Natural killer cell (primary cell): ENCODE measurements at regions not wholly inside any gene's neighbourhood (a gene's known extent, or its start where the extent isn't known, plus 50 kb on each side); places are given as distances from the start of the nearest gene placed in this dataset.

Source experiments
- ATAC-seq, 3 donors: fragments of 150-1000 bp in 2 of 3; fragments of 200-7000 bp in 1 of 3; cut with Tn5 transposase; 1 replicate in 1 of 3; 2 replicates in 2 of 3; pipeline ENCODE4 v1.10.0; 2021; ENCODE audit warnings: mild to moderate bottlenecking in 2 of 3, moderate library complexity in 2 of 3
- DNase-seq, 2 donors: peaks; one replicate each; pipeline versions ENCODE4 v3.0.0 to v3.0.0-alpha.2; 2013 to 2021; ENCODE audit warnings: mixed read lengths in 1 of 2
- H3K27ac ChIP-seq: one replicate; pipeline ENCODE4 v1.5.1; 2013; ENCODE audit warnings: mild to moderate bottlenecking, low read length
- H3K27me3 ChIP-seq: one replicate; pipeline ENCODE4 v1.6.1; 2013; ENCODE audit warnings: low read length; ENCODE audit not compliant: control insufficient read depth, insufficient read depth
- H3K36me3 ChIP-seq: one replicate; pipeline ENCODE4 v1.6.1; 2013; ENCODE audit warnings: low read length; ENCODE audit not compliant: control insufficient read depth, insufficient read depth
- H3K4me1 ChIP-seq: one replicate; pipeline ENCODE4 v1.6.1; 2013; ENCODE audit warnings: low read length; ENCODE audit not compliant: control insufficient read depth, insufficient read depth
- H3K4me3 ChIP-seq: one replicate; pipeline ENCODE4 v1.5.1; 2013; ENCODE audit warnings: low read length
- H3K9me3 ChIP-seq: one replicate; pipeline ENCODE4 v1.6.1; 2013; ENCODE audit warnings: low read length; ENCODE audit not compliant: control insufficient read depth, insufficient read depth
- H3K27ac Mint-ChIP-seq, 2 donors: one replicate each; pipeline ENCODE4 v1.8.0; 2022; ENCODE audit warnings: mild to moderate bottlenecking in 2 of 2, mixed read lengths in 2 of 2, moderate library complexity in 1 of 2
- H3K27me3 Mint-ChIP-seq, 2 donors: one replicate each; pipeline ENCODE4 v1.8.0; 2022; ENCODE audit warnings: low read depth in 2 of 2, mixed read lengths in 2 of 2
- H3K36me3 Mint-ChIP-seq: one replicate; pipeline ENCODE4 v1.8.0; 2022; ENCODE audit warnings: mixed read lengths
- H3K4me1 Mint-ChIP-seq, 2 donors: one replicate each; pipeline ENCODE4 v1.8.0; 2022; ENCODE audit warnings: mixed read lengths in 2 of 2
- H3K4me3 Mint-ChIP-seq: one replicate; pipeline ENCODE4 v1.8.0; 2022; ENCODE audit warnings: mild to moderate bottlenecking, moderate library complexity, mixed read lengths
- H3K9me3 Mint-ChIP-seq, 2 donors: one replicate each; pipeline ENCODE4 v1.8.0; 2022; ENCODE audit warnings: mixed read lengths in 2 of 2
- CTCF ChIP-seq: fragments of 200-600 bp; IDR thresholded peaks from one replicate; pipeline ENCODE4 v1.8.0; 2022; ENCODE audit warnings: antibody characterized with exemption
- WGBS: methylation state at CpG from one replicate; pipeline ENCODE4 v1.1.7; 2013; ENCODE audit warnings: missing lambda C conversion rate; ENCODE audit not compliant: insufficient coverage; 5-methylcytosine and 5-hydroxymethylcytosine counted together
- intact Hi-C: fragments of 100-400 bp; cut with micrococcal nuclease; formaldehyde crosslinking; loops from one replicate; pipeline ENCODE4 v1.14.2; 2022

DNA sequence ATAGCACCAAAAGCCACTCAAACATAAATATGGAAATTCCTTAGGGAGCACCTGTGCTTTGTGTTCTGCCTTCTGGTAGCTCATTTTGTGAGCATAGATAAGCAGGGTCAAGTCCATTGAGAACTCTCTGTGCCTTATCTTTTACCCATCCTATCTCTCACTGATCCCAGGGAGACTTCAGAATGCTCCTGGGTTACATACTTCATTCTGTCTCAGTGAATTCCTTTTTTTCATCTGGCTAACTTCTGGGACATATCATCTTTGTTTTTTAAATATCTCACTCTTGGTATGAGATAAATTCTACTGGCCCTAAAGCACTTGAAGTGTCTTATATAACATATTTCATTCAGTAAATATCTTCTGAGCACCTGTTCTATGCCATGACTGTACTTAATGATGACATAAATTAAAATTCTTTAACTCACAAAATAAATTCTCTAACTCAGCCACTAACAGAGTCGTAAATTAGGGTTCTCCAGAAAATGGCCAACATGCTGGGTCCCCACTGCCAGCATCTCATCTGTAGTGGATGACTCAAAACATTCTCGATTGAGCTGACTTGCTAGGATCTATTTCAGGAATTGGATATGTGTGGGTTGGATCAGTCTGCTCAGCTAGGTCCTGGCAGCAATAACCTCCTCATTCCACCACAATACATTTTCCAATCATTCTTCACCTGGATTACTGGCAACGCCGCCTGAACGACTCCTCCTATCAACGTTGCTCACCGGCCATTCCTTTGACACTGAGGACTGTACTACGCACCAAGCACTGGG lies 170.2 kb downstream of the FOXO1 start:
- Histone ChIP-seq H3K4me1 (peaks cover 9% of the 10 kb centered on the region), H3K36me3 (no peaks in the 10 kb centered on the region), H3K9me3 (no peaks in the 10 kb centered on the region), H3K27me3 (no peaks in the 10 kb centered on the region), H3K4me3 (no peak overlapping the region), H3K27ac (no peak overlapping the region)
- intact Hi-C loops: no loop called here
- ATAC-seq (no peak), DNase-seq (no peak)
- Mint-ChIP-seq H3K4me3 (no peak overlapping the region), H3K9me3 (no peaks in the 10 kb centered on the region), H3K36me3 (no peaks in the 10 kb centered on the region), H3K27ac (peak overlapping the region in 1 of 2 donors; percentile 31), H3K4me1 (peaks cover 21 to 31% of the 10 kb centered on the region in 2 donors), H3K27me3 (peaks cover 6 to 12% of the 10 kb centered on the region in 2 donors)
- 98% methylated on average over 8 of the region's 8 CpGs for WGBS
- TF ChIP-seq CTCF: no peak

DNA sequence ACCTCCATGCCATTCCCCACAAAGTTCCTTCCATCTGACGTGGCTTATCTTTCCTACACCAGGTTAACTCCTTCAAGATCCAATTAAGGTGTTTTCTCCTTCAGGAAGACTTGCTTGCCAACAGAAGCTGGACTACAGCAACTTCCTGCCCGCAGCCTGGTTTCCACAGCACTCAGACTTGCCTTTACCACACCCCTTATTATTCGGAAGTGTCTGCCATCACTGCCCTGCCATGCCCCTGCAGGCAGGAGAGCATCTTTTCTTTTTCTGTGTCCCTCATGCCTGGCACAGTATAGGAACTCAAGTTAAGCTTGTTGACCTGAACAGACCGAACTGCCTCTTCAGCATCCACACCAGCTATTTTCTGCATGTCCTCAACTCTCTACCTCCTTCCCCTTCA lies 168.0 kb downstream of the FOXO1 start:
- Histone ChIP-seq H3K4me3 (no peak overlapping the region), H3K27ac (no peak overlapping the region), H3K9me3 (no peaks in the 10 kb centered on the region), H3K4me1 (peaks cover 9% of the 10 kb centered on the region), H3K36me3 (no peaks in the 10 kb centered on the region), H3K27me3 (no peaks in the 10 kb centered on the region)
- intact Hi-C loops: no loop called here
- Mint-ChIP-seq H3K9me3 (no peaks in the 10 kb centered on the region), H3K36me3 (no peaks in the 10 kb centered on the region), H3K27ac (no peak overlapping the region), H3K4me1 (peaks cover 21 to 31% of the 10 kb centered on the region in 2 donors), H3K4me3 (no peak overlapping the region), H3K27me3 (peaks cover 15 to 16% of the 10 kb centered on the region in 2 donors)
- WGBS: 93% methylated on average over 4 of the region's 4 CpGs
- ATAC-seq (no peak), DNase-seq (no peak)
- TF ChIP-seq CTCF: no peak

DNA sequence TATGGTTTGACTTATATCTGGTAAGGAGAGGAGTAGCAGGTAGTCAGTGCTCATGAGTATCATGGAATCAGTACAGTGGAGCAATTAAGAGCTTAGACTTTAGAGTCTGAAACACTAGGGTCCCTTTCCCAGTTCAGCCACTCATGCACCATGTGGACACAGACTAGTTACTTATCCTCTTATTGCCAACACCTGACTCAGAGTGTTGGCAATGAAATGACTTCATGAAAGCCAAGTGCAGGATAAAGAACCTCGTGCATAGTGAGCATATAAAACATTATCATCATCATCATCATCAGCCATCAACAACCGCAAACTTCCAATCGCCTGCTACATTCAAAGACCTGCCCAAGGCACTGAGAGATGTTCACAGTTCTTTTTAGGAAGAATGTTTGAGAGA lies 164.2 kb downstream of the FOXO1 start:
- peaks cover 14 to 40% of the 10 kb centered on the region in 2 donors for H3K27me3 Mint-ChIP-seq
- Histone ChIP-seq H3K27ac (no peak overlapping the region), H3K4me1 (no peaks in the 10 kb centered on the region), H3K9me3 (no peaks in the 10 kb centered on the region), H3K36me3 (no peaks in the 10 kb centered on the region), H3K27me3 (no peaks in the 10 kb centered on the region), H3K4me3 (no peak overlapping the region)
- no peak for ATAC-seq
- no peak overlapping the region for H3K4me3 Mint-ChIP-seq
- TF ChIP-seq CTCF: no peak
- DNase-seq: no peak
- no peaks in the 10 kb centered on the region for H3K36me3 Mint-ChIP-seq
- no peaks in the 10 kb centered on the region for H3K9me3 Mint-ChIP-seq
- H3K27ac Mint-ChIP-seq: no peak overlapping the region
- peaks cover 0 to 12% of the 10 kb centered on the region in 2 donors for H3K4me1 Mint-ChIP-seq
- WGBS: 57% methylated on average over 1 of the region's 3 CpGs
- intact Hi-C loops: no loop called here

GRCh38 chr13:40503011-40503410 lies 163.4 kb downstream of the FOXO1 start:
- WGBS: 87% methylated on average over 2 of the region's 2 CpGs
- H3K27ac ChIP-seq: no peak overlapping the region
- H3K9me3 Mint-ChIP-seq: no peaks in the 10 kb centered on the region
- ATAC-seq: no peak
- no peak for TF ChIP-seq CTCF
- H3K27me3 ChIP-seq: no peaks in the 10 kb centered on the region
- no peak overlapping the region for H3K4me3 ChIP-seq
- H3K27me3 Mint-ChIP-seq: peaks cover 7 to 40% of the 10 kb centered on the region in 2 donors
- intact Hi-C loops: no loop called here
- H3K36me3 Mint-ChIP-seq: no peaks in the 10 kb centered on the region
- DNase-seq: no peak
- no peak overlapping the region for H3K27ac Mint-ChIP-seq
- H3K9me3 ChIP-seq: no peaks in the 10 kb centered on the region
- H3K4me1 Mint-ChIP-seq: peaks cover 0 to 6% of the 10 kb centered on the region in 2 donors
- H3K36me3 ChIP-seq: no peaks in the 10 kb centered on the region
- no peak overlapping the region for H3K4me3 Mint-ChIP-seq
- no peaks in the 10 kb centered on the region for H3K4me1 ChIP-seq
